NCI-H2196 treated with DMSO at 0.1 percent for 48 hours (cell line): ENCODE measurements at regions not wholly inside any gene's neighbourhood (a gene's known extent, or its start where the extent isn't known, plus 50 kb on each side); places are given as distances from the start of the nearest gene placed in this dataset.

Experiments used
- DNase-seq: peaks from one replicate; lab custom pipeline; 2025; ENCODE audit not compliant: unreplicated experiment; lab: John Stamatoyannopoulos, UW

DNA sequence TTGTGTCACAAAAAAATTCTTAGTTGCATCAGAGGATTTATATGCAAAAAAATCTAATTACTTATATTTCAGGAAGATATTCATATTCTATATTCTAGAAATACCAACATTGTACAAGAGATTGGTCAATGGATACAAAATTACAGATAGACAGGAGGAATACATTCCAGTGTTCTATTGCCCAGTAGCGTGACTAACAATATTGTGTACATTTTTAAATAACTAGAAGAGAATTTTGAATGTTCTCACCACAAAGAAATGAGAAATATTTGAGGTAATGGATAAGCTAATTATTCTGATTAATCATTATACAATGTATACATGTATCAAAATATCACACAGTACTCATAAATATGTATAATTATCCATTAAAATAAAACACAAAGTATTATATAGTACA is 253.3 kb downstream of the IPMK start:
- DNase-seq, result no peak

DNA sequence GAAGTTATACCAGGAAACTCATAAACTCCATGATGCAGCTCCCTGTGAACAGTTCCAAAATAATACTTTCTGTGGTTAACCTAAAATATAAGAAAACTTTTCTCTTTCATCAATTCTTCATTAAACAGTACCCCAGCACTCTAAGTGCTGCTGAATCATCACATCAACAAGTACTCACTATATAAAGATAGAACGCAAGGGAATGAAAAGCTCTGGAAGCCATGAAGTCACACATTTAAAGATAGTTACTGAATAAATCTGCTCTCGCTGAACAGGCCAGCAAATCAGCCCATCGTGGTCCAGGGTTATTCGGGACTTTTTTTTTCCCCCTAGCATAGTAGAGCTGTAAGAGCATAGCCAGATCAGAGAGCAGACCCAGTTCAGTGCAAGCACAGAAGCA is 254.3 kb downstream of the IPMK start:
- no peak for DNase-seq

DNA sequence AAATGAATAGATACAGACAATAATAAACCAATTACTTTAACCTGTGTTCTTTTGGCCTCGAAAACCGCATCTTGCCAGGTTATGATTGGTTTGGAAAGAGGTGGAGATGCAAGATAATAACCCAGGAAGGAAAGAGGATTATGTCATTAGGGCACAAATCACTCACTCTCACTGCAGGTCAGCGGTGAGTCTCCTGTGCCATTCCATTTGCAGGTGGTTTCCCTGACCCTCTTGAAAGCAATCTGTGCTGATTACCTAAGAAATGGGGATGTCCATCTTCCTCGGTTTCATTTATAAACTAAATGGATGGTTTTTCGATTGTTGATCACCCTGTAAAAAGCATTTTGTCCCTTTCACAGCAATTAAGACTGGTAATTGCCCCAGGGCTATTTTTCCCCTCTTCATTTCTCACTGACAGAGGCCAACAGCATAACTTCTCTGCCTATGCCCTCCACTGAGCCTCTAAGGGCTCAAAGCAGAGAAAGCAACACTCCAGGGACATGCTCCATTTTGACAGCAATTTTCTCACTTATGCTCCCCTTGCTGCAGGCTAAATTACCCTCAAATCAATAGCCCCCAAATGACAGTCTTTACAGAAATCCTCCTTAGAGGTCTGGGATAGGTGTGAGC is 257.5 kb downstream of the IPMK start:
- no peak for DNase-seq

DNA sequence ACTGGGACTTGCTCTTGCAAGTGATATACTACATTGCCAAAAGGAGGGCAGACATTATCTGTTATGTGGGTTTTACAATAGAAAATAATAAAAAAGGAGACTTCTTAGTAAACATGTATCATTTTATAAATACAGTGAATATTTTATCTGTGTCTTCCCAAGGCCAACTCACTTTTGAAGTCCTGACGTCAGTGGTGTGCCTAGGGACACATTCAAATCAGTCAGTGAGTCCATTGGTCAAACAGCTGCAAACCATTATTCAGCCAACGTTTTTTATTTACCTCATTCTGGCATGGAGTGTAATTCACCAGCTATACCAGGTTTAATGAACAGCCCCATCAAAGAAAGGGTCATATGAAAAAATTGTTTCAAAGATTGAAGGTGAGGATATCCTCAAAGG is 263.7 kb downstream of the IPMK start:
- DNase-seq, result no peak

DNA sequence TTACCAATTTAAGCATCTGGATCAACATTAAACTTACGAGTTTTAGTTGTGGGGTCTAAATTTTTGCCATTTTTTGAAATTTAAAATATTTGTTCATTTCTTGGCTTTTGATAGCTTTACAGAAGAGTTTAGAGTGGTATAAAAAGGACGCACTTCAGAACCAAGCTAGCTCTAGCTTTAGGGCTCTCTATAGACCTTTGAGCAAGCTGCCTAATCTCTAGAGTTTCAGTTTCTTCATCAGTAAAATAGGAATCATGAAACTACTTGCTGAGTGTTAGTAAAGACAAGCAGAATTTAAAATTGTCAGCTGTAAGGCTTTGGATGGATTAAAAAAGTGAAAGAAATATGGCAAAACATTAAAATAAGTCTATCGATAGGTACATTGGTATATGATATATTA is 266.5 kb downstream of the IPMK start:
- DNase-seq, result no peak

DNA sequence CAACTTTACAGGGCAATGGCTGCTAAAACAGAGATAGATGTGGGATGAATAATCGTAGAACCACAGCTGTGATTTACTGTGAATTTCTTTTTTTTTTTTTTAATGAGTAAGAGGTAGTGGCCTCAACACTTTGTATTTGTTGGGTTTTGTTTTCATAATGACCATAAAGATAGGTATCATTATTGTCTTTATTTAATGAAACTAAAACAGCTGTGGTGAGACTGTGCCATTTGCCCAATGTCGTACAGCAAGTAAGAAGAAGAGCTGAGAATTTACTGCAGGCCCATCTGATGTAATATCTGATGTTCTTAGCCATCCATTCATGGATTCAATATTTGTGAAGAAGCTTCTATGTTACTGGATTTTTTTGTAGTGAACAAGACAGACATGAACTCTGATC is 271.2 kb downstream of the IPMK start:
- DNase-seq, result no peak

DNA sequence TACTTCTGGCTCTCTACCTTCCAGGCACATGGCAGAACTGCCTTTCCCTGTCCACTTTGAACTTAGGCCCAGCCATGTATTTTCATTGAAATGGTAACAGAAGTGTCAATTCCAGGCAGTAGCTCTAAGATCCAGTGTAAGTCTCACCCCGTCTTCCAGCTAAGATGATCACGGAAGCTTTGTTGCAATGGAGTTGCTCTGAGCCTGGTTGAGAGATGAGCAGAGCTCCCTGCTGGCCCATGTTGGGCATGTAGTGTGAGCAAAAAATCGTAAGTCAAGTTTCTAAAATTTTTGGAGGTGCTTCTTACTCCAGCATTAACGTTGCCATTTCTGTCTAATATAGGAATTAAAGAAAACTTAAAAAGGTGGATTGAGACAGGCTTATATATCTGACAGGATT is 274.4 kb downstream of the IPMK start:
- no peak for DNase-seq

DNA sequence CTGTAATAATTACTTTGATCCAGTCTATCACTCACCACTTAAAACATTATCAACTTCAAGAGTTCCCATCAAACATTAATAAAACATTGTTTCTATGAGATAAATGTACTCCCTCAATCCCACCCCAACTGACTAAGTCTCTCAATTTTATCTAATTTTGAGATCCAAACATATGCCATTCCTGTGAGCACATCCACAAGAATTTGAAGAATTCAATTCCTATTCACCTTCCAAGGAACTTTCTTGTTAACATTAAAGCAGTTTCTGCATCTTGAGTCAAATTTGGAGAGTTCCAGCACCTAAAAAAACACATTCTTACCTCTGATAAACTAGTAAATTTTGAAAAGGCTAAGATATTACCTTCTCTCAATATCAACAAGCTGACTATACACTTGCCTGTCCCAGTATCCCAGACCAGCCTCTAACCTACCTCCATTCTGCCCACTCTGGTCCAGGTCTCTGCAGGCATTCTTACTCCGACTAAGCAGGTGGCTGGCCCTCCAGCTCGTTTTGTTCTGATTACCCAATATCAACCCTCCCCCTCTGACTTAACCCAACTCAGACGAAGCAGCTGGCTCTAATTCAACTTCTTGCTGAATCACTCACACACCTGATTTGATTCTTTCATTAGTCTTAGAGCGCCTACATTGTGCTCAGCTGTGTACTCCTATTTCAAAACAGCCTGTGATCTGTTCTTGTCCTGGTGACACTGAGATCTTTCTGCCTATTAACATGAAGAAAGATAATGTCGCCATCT is 275.2 kb downstream of the IPMK start:
- DNase-seq, result no peak

DNA sequence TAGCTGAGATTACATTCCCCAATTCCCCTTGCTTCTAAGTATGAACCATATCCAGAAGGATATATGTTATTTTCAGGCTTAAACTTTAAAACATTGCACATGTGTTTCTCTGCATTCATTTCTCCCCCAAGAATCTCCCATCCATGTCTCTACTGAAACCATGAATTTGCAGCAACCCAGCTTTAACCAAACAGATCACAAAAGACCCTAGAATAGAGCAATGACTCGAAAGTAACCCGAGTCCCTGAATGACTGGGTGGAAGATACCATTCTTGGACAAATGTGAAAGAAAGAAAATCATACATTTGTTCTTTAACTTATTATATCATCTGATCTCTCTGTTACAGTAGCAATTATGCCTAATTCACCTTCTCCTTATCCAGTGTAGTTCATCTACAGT is 278.7 kb downstream of the IPMK start:
- no peak for DNase-seq

DNA sequence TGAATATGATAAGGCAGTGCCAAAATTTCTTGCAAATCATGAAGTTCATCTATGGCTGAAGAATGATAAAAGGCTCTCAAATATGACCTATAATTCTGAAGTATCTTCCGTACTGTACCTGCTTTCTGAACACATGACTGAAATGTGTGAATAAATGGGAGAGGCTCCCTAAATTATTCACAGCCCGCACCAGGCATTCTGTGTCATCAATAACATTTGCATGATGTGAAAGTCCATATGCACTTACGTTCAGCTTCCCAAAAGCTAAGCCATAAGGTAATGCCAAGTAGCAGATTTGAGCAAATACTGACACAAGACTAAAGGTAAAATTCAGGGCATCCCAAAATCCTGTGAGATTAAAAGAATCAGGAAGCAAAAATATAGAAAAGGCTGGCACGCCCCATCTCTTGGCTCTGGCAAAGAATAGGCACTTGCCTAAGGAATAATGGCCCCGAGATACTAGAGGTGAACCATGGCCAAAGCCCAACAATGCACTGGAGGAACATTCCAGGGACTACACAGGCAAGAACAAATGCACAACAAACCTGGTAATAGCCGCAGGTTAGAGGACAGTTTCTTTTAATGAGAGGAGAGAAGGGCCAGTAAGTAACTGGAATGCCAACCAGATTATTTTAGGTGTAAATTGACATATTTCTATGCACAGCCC is 280.5 kb downstream of the IPMK start:
- no peak for DNase-seq

DNA sequence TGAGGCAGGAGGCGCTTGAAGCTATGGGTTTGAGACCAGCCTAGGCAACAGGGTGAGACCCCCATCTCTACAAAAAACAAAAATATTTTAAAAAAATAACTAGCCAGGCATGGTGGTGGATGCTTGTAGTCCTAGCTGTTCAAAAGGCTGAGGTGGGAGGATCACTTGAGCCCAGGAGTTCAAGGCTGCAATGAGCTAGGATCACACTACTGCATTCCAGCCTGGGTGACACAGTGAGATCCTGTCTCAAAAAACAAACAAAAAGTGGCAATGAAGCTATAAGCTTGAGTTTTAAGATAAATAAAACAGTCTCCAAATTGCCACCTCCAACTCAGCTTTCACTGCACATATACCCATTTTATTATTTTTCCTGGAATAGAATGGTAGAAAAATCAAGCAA is 281.3 kb downstream of the IPMK start:
- no peak for DNase-seq

DNA sequence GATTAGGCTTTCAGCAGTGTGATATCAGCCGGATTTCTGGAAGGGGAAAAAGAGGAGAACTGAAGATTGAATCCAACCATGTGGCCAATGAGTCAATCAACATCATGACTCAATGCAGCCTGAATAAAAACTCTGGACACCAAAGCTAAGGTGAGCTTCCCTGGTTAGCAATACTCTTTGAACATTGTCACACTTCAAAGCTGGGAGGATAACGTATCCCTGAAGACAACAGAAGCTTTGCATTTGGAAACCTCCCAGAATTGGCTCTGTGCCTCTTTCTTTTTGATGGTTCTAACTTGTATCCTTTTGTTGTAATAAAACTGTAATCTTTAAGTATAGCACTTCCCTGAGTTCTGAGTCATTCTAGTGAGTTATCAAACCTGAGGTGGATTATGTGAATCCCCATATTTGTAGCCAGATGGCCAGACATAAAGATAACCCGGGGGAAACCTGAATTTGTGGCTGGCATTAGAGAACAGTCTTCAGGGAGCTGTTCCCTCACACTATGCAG is 284.4 kb downstream of the IPMK start:
- no peak for DNase-seq

DNA sequence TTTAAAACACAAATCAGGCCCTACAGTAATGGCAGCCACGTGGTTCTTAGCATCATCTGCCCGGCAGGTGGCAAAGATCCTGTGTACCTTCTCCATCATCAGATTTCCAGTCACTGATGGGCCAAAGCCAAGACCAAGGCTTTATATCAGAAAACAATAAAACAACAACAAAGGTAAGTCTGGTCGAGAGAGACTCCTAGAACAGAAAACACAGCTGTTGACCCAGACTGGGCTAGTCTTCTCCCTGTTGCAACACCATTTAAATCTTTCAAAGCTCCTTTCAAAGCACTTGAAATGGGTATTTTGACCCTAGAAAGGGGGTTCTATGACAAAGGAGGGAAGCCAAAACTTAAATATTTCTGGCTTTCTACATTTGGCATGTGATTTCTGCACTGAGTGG is 285.6 kb downstream of the IPMK start:
- DNase-seq, result no peak

DNA sequence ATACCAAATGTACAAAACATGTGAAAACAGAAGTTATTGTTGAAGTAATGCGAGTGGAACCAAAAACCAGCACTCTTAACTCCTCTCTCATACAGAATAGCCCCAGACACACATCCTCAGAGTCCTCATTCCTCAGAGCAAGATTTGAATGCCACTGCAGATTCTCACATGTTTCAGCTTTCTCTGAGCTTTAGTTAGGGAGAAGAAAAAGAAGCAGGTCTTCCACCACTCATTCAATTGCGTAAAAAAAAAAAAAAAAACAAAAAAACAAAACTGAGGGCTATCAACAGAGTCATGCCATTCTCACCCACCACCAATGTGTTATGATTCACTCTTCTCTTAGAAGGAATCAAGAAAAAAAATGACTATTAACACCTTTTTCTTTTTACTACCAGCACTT is 287.7 kb downstream of the IPMK start:
- no peak for DNase-seq

DNA sequence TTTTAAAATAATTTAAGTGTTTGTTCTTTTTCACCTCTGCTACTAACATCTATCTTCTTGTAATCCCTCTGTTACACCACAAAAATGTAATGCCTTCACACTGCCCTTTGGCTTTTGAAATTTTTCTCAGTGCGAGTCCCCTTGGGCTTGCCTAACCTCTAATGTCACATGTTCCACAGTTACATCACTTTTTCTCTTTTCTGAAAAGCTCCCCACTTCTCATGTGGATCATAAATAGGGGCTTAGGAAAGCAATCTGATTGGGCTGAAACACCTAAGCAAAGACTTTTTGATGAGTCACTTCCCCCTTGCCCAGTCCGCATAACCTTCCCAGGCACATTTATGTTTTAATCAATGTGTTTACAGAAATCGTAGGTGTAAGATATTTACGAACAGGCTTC is 288.2 kb downstream of the IPMK start:
- DNase-seq, result no peak

DNA sequence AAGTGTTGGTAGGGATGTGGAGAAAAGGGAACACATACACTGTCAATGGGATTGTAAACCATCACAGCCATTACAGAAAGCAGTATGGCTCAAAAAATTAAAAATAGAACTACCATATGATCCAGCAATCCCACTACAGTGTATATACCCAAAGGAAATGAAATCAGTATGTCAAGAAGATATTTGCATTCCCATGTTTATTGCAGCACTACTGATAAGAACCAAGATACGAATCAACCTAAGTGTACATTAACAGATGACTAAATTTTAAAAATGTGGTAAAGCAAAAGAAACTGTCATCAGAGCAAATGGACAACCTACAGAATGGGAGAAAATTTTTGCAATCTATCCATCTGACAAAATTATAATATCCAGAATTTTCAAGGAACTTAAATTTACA is 290.4 kb downstream of the IPMK start:
- no peak for DNase-seq

DNA sequence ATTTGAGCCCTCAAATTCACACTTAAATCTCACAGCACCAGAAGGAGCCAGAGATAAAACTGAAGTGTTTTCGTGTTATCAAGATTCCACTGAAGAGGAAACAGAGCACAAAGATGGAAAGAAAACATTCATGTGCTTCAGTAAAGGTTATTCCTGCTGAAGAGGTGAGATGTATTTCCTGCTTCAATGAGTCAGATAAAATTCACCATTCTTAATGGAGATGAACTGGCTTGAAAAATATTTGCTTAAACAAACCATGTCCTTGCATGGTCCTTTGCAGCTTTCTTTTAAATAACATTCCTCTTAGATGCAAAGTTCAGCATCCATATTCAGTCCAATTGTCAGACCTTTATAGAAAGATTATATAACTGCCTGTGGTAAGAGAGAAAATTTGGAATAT is 294.2 kb downstream of the IPMK start:
- DNase-seq, result no peak

DNA sequence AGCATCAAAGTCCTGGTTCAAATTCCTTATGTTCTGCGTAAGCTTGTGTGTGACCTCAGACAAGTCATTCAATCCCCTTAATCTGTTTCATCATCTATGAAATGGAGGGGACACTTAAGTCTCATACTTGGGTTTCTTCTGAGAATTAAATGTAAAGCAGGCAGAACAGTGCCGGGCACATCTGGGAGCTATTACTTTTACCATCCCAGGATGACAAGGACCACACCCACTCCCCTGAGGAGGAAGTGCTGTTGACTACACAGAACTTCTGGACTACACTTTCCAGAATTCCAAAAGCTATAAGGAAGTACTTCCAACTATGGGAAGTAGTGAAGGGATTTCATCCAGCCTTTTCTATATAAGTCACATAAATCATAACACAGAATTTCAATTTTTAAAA is 294.9 kb downstream of the IPMK start:
- DNase-seq, result no peak

DNA sequence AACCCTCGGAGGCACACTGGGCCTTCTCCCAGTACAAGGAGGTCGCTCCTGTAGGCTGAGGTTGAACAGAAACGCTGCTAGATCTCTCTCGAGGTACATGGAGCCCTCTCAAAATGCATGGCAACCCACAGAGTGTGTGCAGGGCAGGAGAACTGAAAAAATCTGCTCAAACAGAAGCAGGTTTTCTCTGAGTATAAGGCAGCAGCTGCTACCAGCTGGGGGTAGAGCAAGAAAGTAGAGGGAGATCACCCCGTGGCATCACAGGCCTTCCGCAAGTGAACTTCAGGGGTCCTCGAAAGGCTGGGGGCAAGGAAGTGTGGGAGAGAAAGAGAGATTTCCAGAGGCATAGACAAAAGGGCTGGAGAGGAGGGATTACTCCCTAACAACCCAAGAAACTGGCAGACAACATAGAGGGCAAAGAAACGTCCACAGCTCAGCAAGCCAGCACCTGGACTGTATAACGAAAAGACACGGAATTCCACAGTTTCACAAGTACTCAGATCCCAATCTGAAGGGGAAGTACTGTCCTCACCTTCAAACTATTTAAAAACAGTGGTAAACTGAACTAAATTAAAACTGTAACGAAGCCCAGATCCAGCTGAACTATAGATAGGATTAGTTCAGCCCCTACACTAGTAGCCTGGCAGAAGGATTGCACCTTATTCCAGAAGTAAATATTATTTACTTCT is 299.2 kb downstream of the IPMK start:
- no peak for DNase-seq

DNA sequence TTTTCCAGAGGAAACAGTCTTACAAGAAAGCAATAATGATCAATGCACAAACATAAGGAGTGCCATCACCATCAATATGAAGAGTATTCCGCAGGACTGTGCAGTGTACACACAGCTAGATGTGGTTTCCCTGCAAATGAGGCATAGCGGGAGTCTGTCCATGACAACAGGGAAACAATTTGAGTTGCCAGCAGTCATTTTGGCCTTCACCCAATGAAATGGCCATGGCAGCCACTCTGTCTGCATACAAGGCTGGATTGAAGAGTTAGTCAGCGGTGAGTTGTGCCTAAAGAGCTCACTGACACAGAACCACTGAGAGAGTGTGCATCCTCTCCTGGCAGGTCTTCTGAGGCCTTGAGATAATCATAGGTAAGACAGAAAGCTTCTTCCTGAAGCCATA is 303.3 kb downstream of the IPMK start:
- DNase-seq, result no peak

DNA sequence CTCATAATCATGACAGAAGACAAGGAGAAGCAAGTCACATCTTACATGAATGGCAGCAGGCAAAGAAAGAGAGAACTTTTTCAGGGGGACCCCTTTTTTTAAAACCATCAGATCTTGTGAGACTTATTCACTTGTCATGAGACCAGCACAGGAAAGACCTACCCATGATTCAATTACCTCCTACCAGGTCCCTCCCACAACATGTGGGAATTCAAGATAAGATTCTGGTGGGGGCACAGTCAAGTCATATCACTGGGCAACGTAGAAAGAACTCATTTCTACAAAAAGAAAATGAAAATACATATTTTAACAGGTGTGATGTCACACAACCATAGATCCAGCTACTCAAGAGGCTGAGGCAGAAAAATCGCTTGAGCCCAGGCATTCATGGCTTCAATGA is 304.1 kb downstream of the IPMK start:
- DNase-seq, result no peak

DNA sequence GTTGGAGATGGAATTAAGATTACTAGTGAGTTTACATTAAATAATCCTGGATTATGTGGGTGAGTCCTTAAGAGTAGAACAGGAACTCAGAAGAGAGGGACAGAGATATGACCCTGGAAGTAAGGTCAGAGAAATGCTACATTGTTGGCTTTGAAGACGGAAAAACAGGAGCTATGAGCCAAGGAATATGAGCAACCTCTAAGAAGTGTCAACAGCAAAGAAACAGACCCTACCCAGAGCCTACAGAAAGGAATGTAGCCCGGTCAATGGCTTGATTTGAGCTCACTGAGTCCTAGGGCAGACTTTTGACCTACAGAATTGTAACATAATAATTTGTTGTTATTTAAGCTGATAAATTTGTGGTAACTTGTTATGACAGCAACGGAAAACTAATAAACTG is 304.9 kb downstream of the IPMK start:
- no peak for DNase-seq
